GF-D8 (cell line): ENCODE measurements at regions not wholly inside any gene's neighbourhood (a gene's known extent, or its start where the extent isn't known, plus 50 kb on each side); places are given as distances from the start of the nearest gene placed in this dataset.
"Not testable (repeated sequence)": the region's sequence is repeated elsewhere in the genome, so short reads cannot be mapped to it uniquely, and the experiment has no call there.

ENCODE experiments used
- DNase-seq: peaks from one replicate; lab custom pipeline; 2025; lab: John Stamatoyannopoulos, UW

GRCh38 chr20:51188941-51189340 lies 166.0 kb upstream of the KCNG1 start:
- DNase-seq: no peak

DNA sequence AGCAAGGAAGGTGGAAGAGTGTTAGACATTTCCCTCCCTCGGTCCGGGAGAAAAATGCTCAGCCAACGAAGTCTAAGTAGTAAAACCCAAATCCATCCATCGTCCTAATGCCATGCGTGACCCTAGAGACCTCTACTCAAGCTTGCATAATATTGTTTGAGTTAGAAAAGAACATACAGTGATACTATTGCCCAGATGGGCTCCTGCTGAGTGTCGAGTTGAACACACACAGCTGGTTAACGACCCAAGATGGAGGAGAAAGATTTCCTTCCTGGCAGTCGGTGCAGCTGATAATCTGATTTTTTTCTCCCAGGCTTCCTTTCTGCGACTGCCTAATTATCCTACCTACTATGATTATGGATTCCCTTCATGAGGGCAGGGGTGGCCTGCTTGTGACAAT lies 164.4 kb upstream of the KCNG1 start:
- DNase-seq: no peak

DNA sequence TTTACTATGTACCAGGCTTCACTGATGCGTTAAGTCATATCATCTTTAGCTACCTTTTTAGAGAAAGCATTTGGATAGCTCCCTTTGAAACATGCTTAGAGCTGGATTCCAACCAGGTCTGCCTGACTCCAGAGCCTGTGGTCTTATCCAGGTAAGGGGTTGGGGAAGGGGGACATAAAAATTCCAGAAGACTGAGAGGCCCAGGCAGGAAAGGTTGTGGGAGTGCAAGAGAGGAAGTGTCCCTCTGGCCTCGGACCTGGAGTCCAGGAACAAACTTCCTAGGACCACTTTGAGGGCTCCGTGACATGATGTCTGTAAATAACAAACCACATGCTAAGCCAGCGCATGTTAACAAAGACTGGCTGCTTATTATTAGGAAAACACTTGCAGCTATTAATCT lies 163.0 kb upstream of the KCNG1 start:
- DNase-seq: no peak

GRCh38 chr20:51185277-51185676 lies 162.4 kb upstream of the KCNG1 start:
- DNase-seq: no peak

GRCh38 chr20:51184289-51184688 lies 161.4 kb upstream of the KCNG1 start:
- no peak for DNase-seq

GRCh38 chr20:51183451-51183850 lies 160.5 kb upstream of the KCNG1 start:
- DNase-seq: no peak

DNA sequence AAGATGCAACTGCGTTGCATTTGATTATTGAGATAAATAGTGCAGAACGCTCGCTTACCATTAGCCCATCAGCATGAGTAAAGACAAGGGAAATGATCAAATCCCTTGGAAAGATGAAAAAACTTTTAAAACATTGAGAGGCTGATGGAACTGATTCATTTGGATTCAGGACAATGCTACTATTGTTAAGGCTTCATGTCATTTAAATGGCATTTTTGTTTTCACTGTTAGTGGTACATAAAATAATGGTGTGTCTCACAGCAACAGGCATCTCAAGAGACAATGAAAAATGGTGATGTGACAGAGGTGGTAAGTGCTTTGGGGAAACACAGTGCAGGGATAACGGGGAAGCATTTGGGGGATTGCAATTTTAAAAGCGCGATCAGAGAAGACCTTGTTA lies 159.7 kb upstream of the KCNG1 start:
- DNase-seq: no peak

DNA sequence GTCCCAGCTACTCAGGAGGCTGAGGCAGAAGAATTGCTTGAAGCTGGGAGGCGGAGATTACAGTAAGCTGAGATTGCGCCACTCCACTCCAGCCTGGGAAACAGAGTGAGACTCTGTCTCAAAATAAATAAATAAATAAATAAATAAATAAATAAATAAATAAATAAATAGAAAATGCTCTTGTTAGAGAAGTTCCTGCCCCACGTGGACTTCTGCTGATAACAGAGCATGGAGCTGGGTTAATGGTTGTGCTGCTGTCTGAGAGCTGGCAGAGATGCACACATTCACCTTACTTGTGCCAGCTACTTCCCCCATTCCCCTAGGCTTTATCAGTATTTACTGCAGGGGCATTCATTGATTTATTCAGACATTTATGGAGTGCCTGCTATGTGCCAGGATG lies 155.2 kb upstream of the KCNG1 start:
- DNase-seq: no peak

- DNase-seq: no peak
Observed at GRCh38 chr20:51176876-51177275, 154.0 kb upstream of the KCNG1 start.

DNA sequence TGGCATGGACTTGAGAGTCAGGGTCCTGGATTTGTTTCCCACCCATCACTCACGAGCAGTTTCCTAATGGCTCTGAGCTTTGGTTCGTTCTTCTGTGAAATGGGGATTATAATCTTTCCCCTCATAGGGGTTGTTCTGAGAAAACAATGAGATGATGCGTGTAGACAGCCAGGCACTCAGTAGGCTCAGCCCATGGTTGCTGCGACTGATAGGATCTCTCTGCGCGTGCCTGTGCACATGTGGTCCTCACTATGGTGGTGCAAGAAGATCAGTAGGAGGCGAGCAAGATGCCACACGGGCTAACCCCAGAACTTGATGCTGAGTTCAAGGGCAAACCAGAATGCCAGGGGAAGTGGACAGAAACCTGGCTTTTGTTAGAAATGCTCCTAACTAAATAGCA lies 153.5 kb upstream of the KCNG1 start:
- DNase-seq: no peak

- no peak for DNase-seq
Observed at GRCh38 chr20:51175724-51176123, 152.8 kb upstream of the KCNG1 start.

DNA sequence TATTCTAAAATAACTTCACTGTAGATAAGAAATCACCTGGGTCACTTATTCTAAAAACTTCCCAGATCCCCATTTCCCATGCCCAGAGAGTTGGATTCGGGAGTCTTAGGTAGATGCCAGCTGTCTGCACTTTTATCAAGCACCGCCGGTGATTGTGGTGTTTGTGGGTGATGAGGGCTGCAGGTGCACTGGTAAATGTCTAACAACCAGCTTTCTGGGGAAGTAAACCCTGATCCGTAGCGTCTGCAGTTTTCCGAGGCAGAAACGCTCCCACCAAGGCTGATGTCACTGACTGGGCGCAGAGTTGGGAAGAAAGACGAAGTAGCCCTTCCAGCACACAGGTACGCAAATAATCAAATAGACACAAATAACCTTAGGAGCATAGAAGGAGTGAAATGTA lies 152.2 kb upstream of the KCNG1 start:
- no peak for DNase-seq

GRCh38 chr20:51174536-51174935 lies 151.6 kb upstream of the KCNG1 start:
- no peak for DNase-seq

DNA sequence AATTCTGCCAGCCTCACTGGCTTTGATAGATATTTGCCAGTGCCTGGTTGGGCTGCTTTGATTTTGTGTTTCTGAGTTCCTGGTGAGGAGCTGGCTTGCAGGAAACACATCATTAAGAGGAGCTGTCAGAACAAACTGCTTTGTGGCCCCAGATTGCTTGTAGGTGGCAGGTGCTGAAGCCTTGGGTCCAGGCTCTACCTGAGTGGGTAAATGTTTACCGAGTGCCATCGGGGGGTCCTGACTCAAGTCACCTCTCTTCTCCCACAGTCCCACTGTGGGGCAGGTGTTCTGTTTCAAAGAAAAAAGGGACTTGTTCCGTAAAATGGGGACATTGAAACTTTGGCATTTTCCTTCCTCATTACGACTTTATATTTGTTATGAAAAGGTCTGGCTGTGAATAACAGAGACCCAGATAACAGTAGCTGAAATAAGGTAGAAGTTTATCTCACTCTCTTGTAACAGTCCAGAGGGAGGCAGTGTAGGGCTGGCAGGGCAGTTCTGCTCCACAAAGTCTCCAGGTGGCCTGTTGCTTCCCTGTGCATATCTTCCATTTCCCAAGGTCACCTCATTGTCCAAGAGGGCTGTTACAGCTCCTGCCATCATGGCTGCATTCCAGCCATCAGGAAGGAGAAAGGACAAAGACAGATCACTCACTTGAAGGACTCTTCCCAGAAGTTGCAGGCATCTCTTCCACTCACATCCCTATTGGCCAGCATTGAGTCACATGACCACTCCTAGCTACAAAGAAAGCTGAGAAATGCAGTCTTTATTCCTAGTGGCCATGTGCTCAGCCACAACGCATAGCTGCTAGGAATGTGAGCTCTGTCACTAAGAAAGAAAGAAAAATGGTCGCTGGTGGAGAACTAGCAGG lies 149.9 kb upstream of the KCNG1 start:
- DNase-seq: no peak

DNA sequence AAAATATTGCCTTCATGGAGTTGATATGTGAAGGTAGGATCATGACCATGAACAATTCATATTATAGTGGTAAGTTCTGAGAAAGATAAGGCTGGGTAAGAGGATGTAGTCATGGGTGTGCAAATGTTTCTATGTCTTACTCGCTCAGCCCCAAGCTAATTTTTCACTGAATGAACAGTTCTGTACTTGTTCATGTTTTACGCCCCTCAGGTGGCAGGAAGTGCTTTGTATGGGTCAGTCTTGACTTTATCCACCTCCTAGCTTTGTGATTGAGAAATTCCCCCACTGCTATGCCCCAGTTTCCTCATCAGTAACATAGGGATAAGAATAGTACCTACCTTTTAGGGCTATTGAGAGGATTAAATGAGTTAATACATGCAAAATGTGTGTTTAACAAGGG lies 148.2 kb upstream of the KCNG1 start:
- no peak for DNase-seq

DNA sequence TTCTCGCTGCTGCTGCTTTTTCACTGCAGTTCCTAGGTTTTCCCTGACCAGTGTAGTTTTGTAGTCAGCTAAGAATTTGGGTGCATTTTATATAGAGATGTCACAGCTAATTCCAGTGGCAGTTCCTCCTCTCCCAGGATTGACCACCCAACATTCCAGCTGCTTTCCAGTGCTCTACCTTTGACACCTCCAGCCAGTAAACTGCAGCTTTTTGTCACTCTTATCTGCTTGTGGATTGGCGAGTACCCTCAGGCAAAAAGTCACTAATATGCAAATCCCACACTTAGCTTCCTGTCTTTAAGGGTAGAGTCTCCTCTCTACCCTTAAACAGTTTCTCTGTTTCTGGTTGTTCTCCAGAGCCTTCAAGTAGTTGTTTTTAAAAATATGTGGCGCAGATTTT lies 146.9 kb upstream of the KCNG1 start:
- DNase-seq: no peak

GRCh38 chr20:51167911-51168310 lies 145.0 kb upstream of the KCNG1 start:
- DNase-seq: not testable (repeated sequence)

- no peak for DNase-seq
Observed at GRCh38 chr20:51166489-51166888, 143.6 kb upstream of the KCNG1 start.

- DNase-seq: no peak
Observed at GRCh38 chr20:51165131-51165530, 142.2 kb upstream of the KCNG1 start.

- DNase-seq: no peak
Observed at GRCh38 chr20:51164731-51165130, 141.8 kb upstream of the KCNG1 start.

DNA sequence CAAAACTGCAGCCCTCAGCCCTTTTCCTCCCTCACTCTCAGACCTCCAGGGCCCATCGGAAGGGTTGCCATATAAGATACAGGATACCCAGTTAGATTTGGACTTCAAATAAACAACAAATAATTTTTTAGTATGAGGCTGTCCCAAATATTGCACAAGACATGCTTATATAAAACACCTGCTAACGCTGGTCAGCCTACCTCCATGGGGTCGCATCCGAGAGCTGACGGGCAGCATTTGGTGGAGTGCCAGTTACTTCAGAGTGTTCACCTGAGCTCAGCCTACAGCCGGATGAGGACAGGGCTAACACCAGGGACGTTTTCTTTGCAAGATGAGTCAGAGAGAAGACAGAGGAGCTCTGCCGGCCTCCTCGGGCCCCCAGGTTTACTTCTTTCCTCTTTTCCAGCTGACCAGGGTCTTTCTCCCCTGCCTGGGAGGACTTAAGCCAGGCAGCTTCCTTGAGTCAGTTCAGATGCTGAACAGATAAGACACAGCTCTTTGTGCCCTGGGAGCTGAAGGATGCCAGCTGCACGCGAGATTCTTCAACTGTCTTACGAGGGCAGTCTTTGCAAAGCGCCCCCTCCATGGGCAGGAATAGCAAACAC lies 141.2 kb upstream of the KCNG1 start:
- DNase-seq: no peak

DNA sequence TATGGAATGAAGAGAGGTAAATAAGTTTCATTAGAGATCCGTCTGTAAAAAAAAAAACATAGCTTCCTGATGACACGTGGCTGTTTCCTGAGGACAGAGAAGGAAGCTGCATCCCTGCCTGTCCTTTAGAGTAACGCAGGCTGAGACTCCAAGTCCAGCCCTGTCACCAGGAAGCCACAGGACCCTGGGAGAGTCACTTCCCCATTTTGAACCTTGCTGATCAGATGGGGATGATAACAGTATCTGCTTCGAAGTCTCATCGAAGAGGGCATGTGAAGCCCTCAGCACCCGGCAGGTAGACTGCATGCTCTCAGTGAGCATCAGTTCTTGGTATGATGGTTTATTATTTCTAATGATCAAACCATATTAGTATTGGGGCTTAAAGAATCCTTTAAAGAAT lies 139.1 kb upstream of the KCNG1 start:
- no peak for DNase-seq

DNA sequence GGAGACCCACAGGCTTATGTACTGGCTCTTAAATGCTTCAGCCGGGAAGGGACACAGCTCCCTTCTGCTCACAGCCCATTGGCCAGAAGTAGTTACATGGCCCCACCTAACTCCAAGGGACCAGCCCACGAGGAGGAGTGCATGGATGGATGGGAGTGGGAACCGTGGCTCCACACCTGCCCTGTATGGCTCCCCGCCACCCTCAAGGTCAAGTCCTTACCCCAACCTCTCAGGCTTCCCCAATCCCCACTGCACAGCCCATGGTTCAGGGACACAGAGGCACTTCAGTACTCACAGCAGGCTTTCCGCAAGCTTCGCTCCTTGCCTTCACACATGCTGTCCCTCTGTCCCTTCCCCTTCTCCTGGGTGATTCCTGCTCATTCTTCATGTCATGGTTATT lies 137.9 kb upstream of the KCNG1 start:
- no peak for DNase-seq

GRCh38 chr20:51159981-51160380 lies 137.1 kb upstream of the KCNG1 start:
- DNase-seq: no peak
